Activated T-helper 2 cell treated with anti-CD3 and anti-CD28 coated beads, Interferon-gamma antibody, Interleukin-2, Interleukin-4, amounts not matched to agents 10 μg/mL and 5 μg/mL and 100 μg/mL, durations not matched to agents 14 hours and 24 hours and 36 hours (primary cell): ENCODE measurements at regions not wholly inside any gene's neighbourhood (a gene's known extent, or its start where the extent isn't known, plus 50 kb on each side); places are given as distances from the start of the nearest gene placed in this dataset.

Experiments
- DNase-seq: peaks from one replicate; pipeline ENCODE4 v3.0.0; 2021; ENCODE audit warnings: low spot score
- H3K27ac Mint-ChIP-seq: one replicate; pipeline ENCODE4 v1.8.0; 2021; ENCODE audit warnings: mixed read lengths
- H3K27me3 Mint-ChIP-seq: one replicate; pipeline ENCODE4 v1.8.0; 2021; ENCODE audit warnings: low read depth, mixed read lengths
- H3K36me3 Mint-ChIP-seq: one replicate; pipeline ENCODE4 v1.8.0; 2021; ENCODE audit warnings: low read depth, mixed read lengths
- H3K4me1 Mint-ChIP-seq: one replicate; pipeline ENCODE4 v1.8.0; 2021; ENCODE audit warnings: low read depth, mixed read lengths
- H3K4me3 Mint-ChIP-seq: one replicate; pipeline ENCODE4 v1.8.0; 2021; ENCODE audit warnings: low read depth, mild to moderate bottlenecking, moderate library complexity, mixed read lengths
- H3K9me3 Mint-ChIP-seq: one replicate; pipeline ENCODE4 v1.8.0; 2021; ENCODE audit warnings: mixed read lengths
- intact Hi-C: fragments of 100-400 bp; cut with micrococcal nuclease; formaldehyde crosslinking; loops from one replicate; pipeline ENCODE4 v1.15.1; 2023

DNA sequence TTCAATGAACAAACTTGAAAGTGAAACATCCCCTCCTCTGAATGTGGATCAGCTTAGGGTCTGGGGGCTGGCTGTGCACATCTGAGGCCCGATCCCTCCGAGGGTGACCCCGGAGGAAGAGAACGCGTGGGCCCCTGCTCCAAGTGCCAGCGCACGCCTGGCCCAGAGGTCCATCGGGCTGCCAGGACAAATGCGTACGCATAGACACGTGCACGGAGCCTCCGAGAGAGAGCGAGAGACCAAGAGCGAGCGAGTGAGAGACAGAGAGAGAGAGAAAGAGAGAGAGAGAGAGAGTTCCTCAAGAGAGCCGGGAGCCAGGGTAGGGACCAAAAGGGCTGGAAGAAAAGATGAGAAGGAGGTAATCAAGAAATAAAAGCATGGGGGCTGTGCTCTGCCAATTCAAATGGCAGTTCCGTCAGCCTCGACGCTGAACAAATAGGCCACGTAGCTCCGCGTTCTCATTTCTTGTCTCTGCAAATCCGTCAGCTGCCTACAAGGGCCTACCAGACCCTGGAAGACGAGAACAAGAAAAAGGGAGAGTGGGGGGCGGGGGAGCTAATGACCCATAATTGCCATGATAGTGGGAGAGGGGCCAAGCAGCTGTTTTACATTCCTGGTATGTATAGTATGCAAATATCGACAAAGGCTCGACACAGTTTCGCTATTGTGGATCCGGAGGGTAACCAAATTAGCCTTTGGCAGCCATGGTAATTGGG, 435.3 kb upstream of the ZFHX3 start:
- Mint-ChIP-seq H3K4me3 (no peak overlapping the region), H3K27ac (no peak overlapping the region), H3K4me1 (no peaks in the 10 kb centered on the region), H3K9me3 (peaks cover 4% of the 10 kb centered on the region), H3K27me3 (peaks cover 4% of the 10 kb centered on the region), H3K36me3 (no peaks in the 10 kb centered on the region)
- no peak for DNase-seq
- intact Hi-C loops = no loop called here

DNA sequence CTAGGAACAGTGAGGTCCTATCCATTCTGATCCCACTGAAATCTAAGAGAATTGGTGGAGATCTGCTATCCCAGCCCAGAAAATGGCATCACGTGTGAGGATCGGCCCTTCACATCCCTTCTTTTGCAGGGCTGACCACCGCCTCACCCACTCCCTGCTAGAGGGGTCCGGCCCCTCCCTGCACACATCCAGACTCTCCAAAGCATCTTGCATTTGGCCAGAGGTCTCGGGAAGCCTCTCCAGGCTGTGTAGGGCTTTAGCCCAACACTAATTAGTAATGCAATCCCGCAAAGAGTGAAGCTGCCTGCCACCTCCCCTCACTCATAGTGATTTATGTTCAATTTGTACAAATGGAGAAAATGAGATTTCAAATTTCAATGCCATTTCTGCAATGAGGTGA, 434.4 kb upstream of the ZFHX3 start:
- Mint-ChIP-seq H3K4me3 (no peak overlapping the region), H3K36me3 (no peaks in the 10 kb centered on the region), H3K27me3 (peaks cover 4% of the 10 kb centered on the region), H3K4me1 (no peaks in the 10 kb centered on the region), H3K27ac (no peak overlapping the region), H3K9me3 (peaks cover 4% of the 10 kb centered on the region)
- no peak for DNase-seq
- intact Hi-C loops = no loop called here

DNA sequence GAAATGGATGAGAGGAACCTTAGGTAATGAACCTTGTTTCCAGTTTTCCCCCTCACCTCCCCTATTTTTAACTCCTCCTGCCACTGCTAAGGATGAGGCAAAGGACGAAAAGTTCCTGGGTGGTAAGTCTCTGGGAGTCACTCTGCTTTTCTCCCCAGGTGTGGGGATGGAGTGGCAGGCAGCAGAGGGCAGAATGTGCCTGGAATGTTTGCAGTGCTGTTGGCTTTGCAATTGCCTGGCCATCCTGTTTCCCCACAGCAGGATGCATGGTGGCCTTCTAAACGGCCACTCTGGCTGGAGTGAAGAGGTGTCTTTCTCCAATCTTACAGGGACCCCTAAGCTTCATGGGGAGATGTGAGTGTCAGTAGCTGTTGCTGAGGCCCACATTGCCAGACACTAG, 432.5 kb upstream of the ZFHX3 start:
- Mint-ChIP-seq H3K27ac (no peak overlapping the region), H3K36me3 (no peaks in the 10 kb centered on the region), H3K4me3 (no peak overlapping the region), H3K4me1 (no peaks in the 10 kb centered on the region), H3K27me3 (peaks cover 4% of the 10 kb centered on the region), H3K9me3 (no peaks in the 10 kb centered on the region)
- intact Hi-C loops = no loop called here
- no peak for DNase-seq

DNA sequence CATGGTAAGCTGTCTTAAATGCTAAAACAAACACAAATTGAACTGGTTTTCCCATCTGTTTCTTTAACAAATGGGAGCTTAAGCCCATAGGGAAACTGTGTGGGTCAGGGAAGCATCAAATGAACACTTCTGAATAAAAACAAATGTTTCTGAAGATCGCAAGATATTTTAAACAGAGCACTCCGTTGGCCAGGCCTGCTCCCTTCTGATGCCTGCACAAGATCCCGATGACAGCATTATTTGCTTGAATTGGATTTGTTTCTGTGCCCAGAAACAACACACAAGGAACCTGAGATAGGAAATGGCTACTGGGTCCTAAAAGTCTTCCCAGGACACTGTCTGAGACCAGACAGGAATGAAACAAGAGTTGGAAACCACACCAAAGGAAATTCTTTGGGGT, 425.8 kb upstream of the ZFHX3 start:
- H3K36me3 Mint-ChIP-seq = no peaks in the 10 kb centered on the region
- no peak overlapping the region for H3K27ac Mint-ChIP-seq
- intact Hi-C loops = no loop called here
- DNase-seq = no peak
- H3K4me3 Mint-ChIP-seq = no peak overlapping the region
- no peaks in the 10 kb centered on the region for H3K27me3 Mint-ChIP-seq
- no peaks in the 10 kb centered on the region for H3K4me1 Mint-ChIP-seq
- H3K9me3 Mint-ChIP-seq = no peaks in the 10 kb centered on the region

DNA sequence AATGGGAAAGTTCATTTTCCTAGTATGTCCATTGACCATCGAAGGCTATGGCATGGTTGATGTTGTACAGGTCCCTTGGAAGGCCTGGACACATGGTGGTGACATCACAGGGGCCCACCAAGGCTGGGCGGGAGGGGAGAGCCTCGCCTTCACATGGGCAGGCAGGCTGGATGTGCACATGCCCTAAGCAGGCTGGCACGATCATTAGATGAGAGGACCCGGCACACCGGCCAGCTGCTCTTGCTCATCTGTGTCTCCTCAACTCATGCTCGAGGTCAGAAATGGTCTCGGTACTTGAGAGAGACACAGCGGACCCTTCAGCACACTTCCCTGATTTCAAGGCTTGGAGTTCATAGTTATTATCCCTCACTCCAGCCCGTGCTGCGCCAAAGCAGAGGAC, 416.9 kb upstream of the ZFHX3 start:
- Mint-ChIP-seq H3K27ac (no peak overlapping the region), H3K27me3 (no peaks in the 10 kb centered on the region), H3K36me3 (no peaks in the 10 kb centered on the region), H3K4me1 (no peaks in the 10 kb centered on the region), H3K9me3 (peaks cover 22% of the 10 kb centered on the region), H3K4me3 (no peak overlapping the region)
- intact Hi-C loops = no loop called here
- DNase-seq = no peak

DNA sequence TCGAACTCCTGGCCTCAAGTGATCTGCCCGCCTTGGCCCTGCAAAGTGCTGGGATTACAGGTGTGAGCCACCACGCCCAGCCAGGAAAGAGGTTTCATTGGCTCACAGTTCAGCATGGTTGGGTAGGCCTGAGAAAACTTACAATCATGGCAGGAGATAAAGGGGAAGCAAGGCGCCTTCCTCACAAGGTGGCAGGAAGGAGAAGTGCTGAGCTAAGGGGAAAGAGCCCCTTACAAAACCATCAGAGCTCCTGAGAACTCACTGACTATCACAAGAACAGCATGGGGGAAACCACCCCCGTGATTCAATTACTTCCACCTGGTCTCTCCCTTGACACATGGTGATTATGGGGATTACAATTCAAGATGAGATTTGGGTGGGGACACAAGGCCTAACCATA, 411.7 kb upstream of the ZFHX3 start:
- no peak overlapping the region for H3K4me3 Mint-ChIP-seq
- peaks cover 41% of the 10 kb centered on the region for H3K9me3 Mint-ChIP-seq
- DNase-seq = no peak
- no peaks in the 10 kb centered on the region for H3K4me1 Mint-ChIP-seq
- no peaks in the 10 kb centered on the region for H3K27me3 Mint-ChIP-seq
- H3K36me3 Mint-ChIP-seq = no peaks in the 10 kb centered on the region
- intact Hi-C loops = no loop called here
- no peak overlapping the region for H3K27ac Mint-ChIP-seq

- Mint-ChIP-seq H3K4me3 (no peak overlapping the region), H3K27ac (no peak overlapping the region), H3K9me3 (peaks cover 30% of the 10 kb centered on the region), H3K27me3 (no peaks in the 10 kb centered on the region), H3K4me1 (no peaks in the 10 kb centered on the region), H3K36me3 (no peaks in the 10 kb centered on the region)
- no peak for DNase-seq
- intact Hi-C loops = no loop called here
Measured at GRCh38 chr16:73457851-73458250, 409.9 kb upstream of the ZFHX3 start.

DNA sequence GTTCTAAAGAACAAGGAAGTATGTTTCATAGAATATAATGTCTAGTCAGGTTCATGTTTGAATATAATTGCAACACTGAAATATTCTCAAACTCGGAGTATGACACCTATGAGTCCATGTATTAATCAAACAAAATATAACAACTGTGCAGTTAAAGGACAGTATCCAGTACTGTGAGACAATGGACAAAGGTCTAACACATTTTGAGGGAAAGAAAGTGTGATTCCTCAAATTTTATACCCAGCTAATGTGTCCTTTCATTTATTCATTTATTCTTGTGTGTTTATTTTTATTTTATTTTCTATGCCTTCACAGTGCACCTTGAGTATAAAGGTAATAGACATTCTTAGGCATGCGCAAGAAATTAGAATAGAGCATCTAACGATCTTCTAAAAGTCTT, 401.0 kb upstream of the ZFHX3 start:
- no peaks in the 10 kb centered on the region for H3K4me1 Mint-ChIP-seq
- no peaks in the 10 kb centered on the region for H3K36me3 Mint-ChIP-seq
- intact Hi-C loops = no loop called here
- DNase-seq = no peak
- peaks cover 47% of the 10 kb centered on the region for H3K9me3 Mint-ChIP-seq
- no peaks in the 10 kb centered on the region for H3K27me3 Mint-ChIP-seq
- no peak overlapping the region for H3K4me3 Mint-ChIP-seq
- H3K27ac Mint-ChIP-seq = no peak overlapping the region

DNA sequence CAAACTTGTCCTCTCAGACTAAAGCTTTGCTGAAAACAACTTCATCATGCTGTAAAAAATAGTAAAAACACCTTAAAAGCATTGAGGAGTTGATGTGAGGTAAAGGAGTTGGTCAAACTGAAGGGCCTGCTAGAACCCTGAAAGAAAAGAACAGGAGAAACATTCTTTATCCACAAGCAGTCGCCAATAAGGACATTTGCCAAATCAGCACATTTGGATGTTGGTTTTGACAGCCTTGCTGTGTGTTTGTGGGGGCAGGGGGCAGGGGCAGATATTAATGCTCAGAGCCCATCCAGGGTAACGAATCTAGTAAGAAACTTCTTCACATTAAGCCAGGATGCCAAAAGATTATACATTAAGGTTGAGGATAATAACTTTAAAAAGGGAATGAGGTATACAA, 399.9 kb upstream of the ZFHX3 start:
- Mint-ChIP-seq H3K4me1 (no peaks in the 10 kb centered on the region), H3K27me3 (no peaks in the 10 kb centered on the region), H3K4me3 (no peak overlapping the region), H3K9me3 (peaks cover 47% of the 10 kb centered on the region), H3K27ac (no peak overlapping the region), H3K36me3 (no peaks in the 10 kb centered on the region)
- intact Hi-C loops = no loop called here
- no peak for DNase-seq

GRCh38 chr16:73434621-73435020, 386.7 kb upstream of the ZFHX3 start:
- Mint-ChIP-seq H3K36me3 (no peaks in the 10 kb centered on the region), H3K27ac (no peak overlapping the region), H3K4me1 (no peaks in the 10 kb centered on the region), H3K27me3 (no peaks in the 10 kb centered on the region), H3K4me3 (no peak overlapping the region), H3K9me3 (no peaks in the 10 kb centered on the region)
- intact Hi-C loops = no loop called here
- DNase-seq = no peak

GRCh38 chr16:73433731-73434307, 385.9 kb upstream of the ZFHX3 start:
- no peak for DNase-seq
- intact Hi-C loops = no loop called here
- Mint-ChIP-seq H3K4me3 (no peak overlapping the region), H3K9me3 (peaks cover 3% of the 10 kb centered on the region), H3K27ac (no peak overlapping the region), H3K4me1 (no peaks in the 10 kb centered on the region), H3K27me3 (no peaks in the 10 kb centered on the region), H3K36me3 (no peaks in the 10 kb centered on the region)

- Mint-ChIP-seq H3K36me3 (no peaks in the 10 kb centered on the region), H3K9me3 (peaks cover 10% of the 10 kb centered on the region), H3K4me3 (no peak overlapping the region), H3K4me1 (no peaks in the 10 kb centered on the region), H3K27me3 (no peaks in the 10 kb centered on the region), H3K27ac (no peak overlapping the region)
- no peak for DNase-seq
- intact Hi-C loops = no loop called here
Measured at GRCh38 chr16:73432850-73433730, 385.2 kb upstream of the ZFHX3 start.

GRCh38 chr16:73430138-73430537, 382.2 kb upstream of the ZFHX3 start:
- H3K36me3 Mint-ChIP-seq = no peaks in the 10 kb centered on the region
- H3K27ac Mint-ChIP-seq = no peak overlapping the region
- no peak overlapping the region for H3K4me3 Mint-ChIP-seq
- intact Hi-C loops = no loop called here
- no peaks in the 10 kb centered on the region for H3K27me3 Mint-ChIP-seq
- DNase-seq = no peak
- H3K4me1 Mint-ChIP-seq = no peaks in the 10 kb centered on the region
- H3K9me3 Mint-ChIP-seq = peaks cover 10% of the 10 kb centered on the region
